ENCODE measurements at regions not wholly inside any gene's neighbourhood (a gene's known extent, or its start where the extent isn't known, plus 50 kb on each side); places are given as distances from the start of the nearest gene placed in this dataset.

DNA sequence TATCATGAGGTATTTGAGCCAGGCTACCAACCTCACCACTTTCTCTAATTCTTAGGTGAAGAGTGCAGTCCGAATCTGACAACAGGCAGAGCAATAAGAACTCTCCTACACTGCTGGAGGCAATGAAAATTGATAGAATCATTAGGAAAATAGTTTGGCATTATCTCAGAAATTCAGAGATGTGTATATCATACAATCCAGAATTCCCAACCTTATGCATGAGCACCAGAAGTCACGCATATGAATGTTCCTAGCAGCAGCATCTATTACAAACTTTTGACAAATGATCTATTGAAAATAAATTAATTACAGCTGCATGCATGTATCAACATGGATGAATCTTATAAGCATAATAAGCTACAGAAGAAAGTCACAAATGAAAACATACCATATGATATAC, 176.9 kb upstream of the CAMK1G start:
- TF ChIP-seq, protein P1, sequence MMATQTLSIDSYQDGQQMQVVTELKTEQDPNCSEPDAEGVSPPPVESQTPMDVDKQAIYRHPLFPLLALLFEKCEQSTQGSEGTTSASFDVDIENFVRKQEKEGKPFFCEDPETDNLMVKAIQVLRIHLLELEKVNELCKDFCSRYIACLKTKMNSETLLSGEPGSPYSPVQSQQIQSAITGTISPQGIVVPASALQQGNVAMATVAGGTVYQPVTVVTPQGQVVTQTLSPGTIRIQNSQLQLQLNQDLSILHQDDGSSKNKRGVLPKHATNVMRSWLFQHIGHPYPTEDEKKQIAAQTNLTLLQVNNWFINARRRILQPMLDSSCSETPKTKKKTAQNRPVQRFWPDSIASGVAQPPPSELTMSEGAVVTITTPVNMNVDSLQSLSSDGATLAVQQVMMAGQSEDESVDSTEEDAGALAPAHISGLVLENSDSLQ (IDR thresholded peaks at IDR 0.05) = no peak
- TF ChIP-seq ZNF384 (IDR thresholded peaks at IDR 0.05) (no peak), SUZ12 (IDR thresholded peaks at IDR 0.05) (no peak), LEF1 (IDR thresholded peaks at IDR 0.05; ENCODE audit: borderline replicate concordance) (no peak), CTBP1 (IDR thresholded peaks at IDR 0.05; ENCODE audit: borderline replicate concordance) (no peak), HDGF (IDR thresholded peaks at IDR 0.05; ENCODE audit: borderline replicate concordance) (no peak), FOXA1 (IDR thresholded peaks at IDR 0.05) (no peak), FOXM1 (IDR thresholded peaks at IDR 0.05; ENCODE audit: borderline replicate concordance) (no peak), ELF4 (IDR thresholded peaks at IDR 0.05) (no peak), FOXK2 (IDR thresholded peaks at IDR 0.05) (no peak), ARNT (IDR thresholded peaks at IDR 0.05) (no peak)
- POLR2A ChIA-PET = no interaction called here
- CTCF ChIA-PET = no interaction called here
- no peak for DNase-seq (ENCODE audit: extremely low spot score)

GRCh38 chr1:209409780-209410179, 173.7 kb upstream of the CAMK1G start:
- CTCF ChIA-PET = no interaction called here
- TF ChIP-seq, protein P1 (IDR thresholded peaks at IDR 0.05) = no peak
- no peak for TF ChIP-seq CTBP1 (IDR thresholded peaks at IDR 0.05; ENCODE audit: borderline replicate concordance)
- TF ChIP-seq BHLHE40 (IDR thresholded peaks at IDR 0.05; ENCODE audit: borderline replicate concordance) = no peak
- TF ChIP-seq ZNF384 (IDR thresholded peaks at IDR 0.05) = no peak
- no peak for TF ChIP-seq L3MBTL2 (conservative IDR thresholded peaks at IDR 0.05)
- TF ChIP-seq SUZ12 (IDR thresholded peaks at IDR 0.05) = no peak
- no peak for TF ChIP-seq LEF1 (IDR thresholded peaks at IDR 0.05; ENCODE audit: borderline replicate concordance)
- TF ChIP-seq FOXA1 (IDR thresholded peaks at IDR 0.05) = no peak
- POLR2A ChIA-PET = no interaction called here
- DNase-seq (ENCODE audit: extremely low spot score) = no peak

GRCh38 chr1:209411491-209411929, 172.0 kb upstream of the CAMK1G start:
- TF ChIP-seq FOXK2 (IDR thresholded peaks at IDR 0.05) = no peak
- no peak for TF ChIP-seq CTBP1 (IDR thresholded peaks at IDR 0.05; ENCODE audit: borderline replicate concordance)
- no peak for TF ChIP-seq FOXM1 (IDR thresholded peaks at IDR 0.05; ENCODE audit: borderline replicate concordance)
- TF ChIP-seq NFRKB (IDR thresholded peaks at IDR 0.05) = no peak
- no peak for TF ChIP-seq ARNT (IDR thresholded peaks at IDR 0.05)
- TF ChIP-seq SP1 (IDR thresholded peaks at IDR 0.05) = no peak
- TF ChIP-seq BHLHE40 (IDR thresholded peaks at IDR 0.05; ENCODE audit: borderline replicate concordance) = no peak
- no peak for TF ChIP-seq SUZ12 (IDR thresholded peaks at IDR 0.05)
- TF ChIP-seq, protein P1 (IDR thresholded peaks at IDR 0.05) = no peak
- TF ChIP-seq HDGF (IDR thresholded peaks at IDR 0.05; ENCODE audit: borderline replicate concordance) = no peak
- TF ChIP-seq L3MBTL2 (conservative IDR thresholded peaks at IDR 0.05) = no peak
- TF ChIP-seq TARDBP (IDR thresholded peaks at IDR 0.05) = no peak
- TF ChIP-seq ELF4 (IDR thresholded peaks at IDR 0.05) = no peak
- TF ChIP-seq LEF1 (IDR thresholded peaks at IDR 0.05; ENCODE audit: borderline replicate concordance) = no peak
- TF ChIP-seq ZNF384 (IDR thresholded peaks at IDR 0.05) = no peak
- TF ChIP-seq FOXA1 (IDR thresholded peaks at IDR 0.05) = no peak
- CTCF ChIA-PET = no interaction called here
- POLR2A ChIA-PET = no interaction called here
- DNase-seq (ENCODE audit: extremely low spot score) = no peak

DNA sequence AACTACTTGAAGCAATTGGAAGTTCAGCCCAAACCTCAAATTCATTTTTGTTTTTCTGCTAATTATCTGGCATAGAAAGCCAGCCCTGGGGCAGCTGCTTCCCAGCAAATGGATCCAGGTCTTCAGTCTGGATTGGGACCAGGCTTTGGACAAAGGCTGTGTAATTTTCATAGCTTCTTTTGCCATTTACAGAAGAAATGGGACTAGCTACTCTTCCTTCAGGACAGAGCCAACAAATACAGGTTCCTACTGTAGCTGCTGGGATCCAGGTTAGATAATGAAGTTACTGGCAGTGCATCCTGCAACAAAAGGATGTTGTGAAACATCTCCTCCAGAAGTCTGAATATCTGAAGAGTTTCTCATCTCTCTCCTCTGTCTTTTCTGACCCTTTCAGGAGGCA, 171.5 kb upstream of the CAMK1G start:
- POLR2A ChIA-PET = no interaction called here
- CTCF ChIA-PET = no interaction called here
- TF ChIP-seq LEF1 (IDR thresholded peaks at IDR 0.05; ENCODE audit: borderline replicate concordance) (no peak), SUZ12 (IDR thresholded peaks at IDR 0.05) (no peak), SP1 (IDR thresholded peaks at IDR 0.05) (no peak), FOXK2 (IDR thresholded peaks at IDR 0.05) (no peak), ZNF384 (IDR thresholded peaks at IDR 0.05) (no peak), FOXA1 (IDR thresholded peaks at IDR 0.05) (no peak), NFRKB (IDR thresholded peaks at IDR 0.05) (no peak), HDGF (IDR thresholded peaks at IDR 0.05; ENCODE audit: borderline replicate concordance) (no peak), ELF4 (IDR thresholded peaks at IDR 0.05) (no peak), BHLHE40 (IDR thresholded peaks at IDR 0.05; ENCODE audit: borderline replicate concordance) (no peak), ARNT (IDR thresholded peaks at IDR 0.05) (no peak), L3MBTL2 (conservative IDR thresholded peaks at IDR 0.05) (no peak), TARDBP (IDR thresholded peaks at IDR 0.05) (no peak), CTBP1 (IDR thresholded peaks at IDR 0.05; ENCODE audit: borderline replicate concordance) (no peak), FOXM1 (IDR thresholded peaks at IDR 0.05; ENCODE audit: borderline replicate concordance) (no peak)
- TF ChIP-seq, protein P1 (IDR thresholded peaks at IDR 0.05) = no peak
- DNase-seq (ENCODE audit: extremely low spot score) = no peak

- TF ChIP-seq ELF4 (IDR thresholded peaks at IDR 0.05) (no peak), HDGF (IDR thresholded peaks at IDR 0.05; ENCODE audit: borderline replicate concordance) (no peak), BHLHE40 (IDR thresholded peaks at IDR 0.05; ENCODE audit: borderline replicate concordance) (no peak), CTBP1 (IDR thresholded peaks at IDR 0.05; ENCODE audit: borderline replicate concordance) (no peak), TARDBP (IDR thresholded peaks at IDR 0.05) (no peak), SUZ12 (IDR thresholded peaks at IDR 0.05) (no peak), FOXA1 (IDR thresholded peaks at IDR 0.05) (no peak), FOXK2 (IDR thresholded peaks at IDR 0.05) (no peak)
- TF ChIP-seq, protein P1 (IDR thresholded peaks at IDR 0.05) = no peak
- ChIA-PET CTCF (no interaction called here), POLR2A (no interaction called here)
- no peak for DNase-seq (ENCODE audit: extremely low spot score)
Measured at GRCh38 chr1:209412566-209412965, 170.9 kb upstream of the CAMK1G start.
